ENCODE measurements at regions not wholly inside any gene's neighbourhood (a gene's known extent, or its start where the extent isn't known, plus 50 kb on each side); places are given as distances from the start of the nearest gene placed in this dataset.

- H3K4me3 ChIP-seq (ENCODE audit: control insufficient read depth in 2 of 3, extremely low read depth in 1 of 3, insufficient read depth in 2 of 3, low read depth in 1 of 3, low read length in 3 of 3) = no peak overlapping the region
- dilution Hi-C loops (cut with MboI; ENCODE audit: extremely low pct_ligation_motif_present, low sequenced_read_pairs) = loop anchor here (5.0 kb wide), 1 partner anchor 42 kb away; no protein-coding TSS in a partner anchor
- no peak for DNase-seq (ENCODE audit: low read depth, low spot score)
- H3K9ac ChIP-seq (ENCODE audit: control insufficient read depth, extremely low read depth, insufficient read depth, low read length) = no peak overlapping the region
- H2AFZ ChIP-seq (ENCODE audit: control insufficient read depth, low read length) = no peak overlapping the region
- H3K79me2 ChIP-seq (ENCODE audit: control insufficient read depth, insufficient read depth, low read length) = no peaks in the 10 kb centered on the region
- no peaks in the 10 kb centered on the region for H3K9me1 ChIP-seq (ENCODE audit: control insufficient read depth, extremely low read depth, insufficient read depth, low read length)
- H3K27ac ChIP-seq (ENCODE audit: control insufficient read depth, insufficient read depth, low read length) = no peak overlapping the region
- no peak for TF ChIP-seq EZH2 (IDR thresholded peaks at IDR 0.05; ENCODE audit: low read length)
- TF ChIP-seq CTCF (optimal IDR thresholded peaks at IDR 0.05 in 1 of 3, IDR thresholded peaks at IDR 0.05 in 1 of 3, conservative IDR thresholded peaks at IDR 0.05 in 1 of 3; ENCODE audit: extremely low read depth in 1 of 3, insufficient read depth in 2 of 3, low read length in 3 of 3) = no peak
- H4K20me1 ChIP-seq (ENCODE audit: control insufficient read depth, extremely low read depth, insufficient read depth, low read length) = no peaks in the 10 kb centered on the region
- no peaks in the 10 kb centered on the region for H3K9me3 ChIP-seq (ENCODE audit: control insufficient read depth, low read depth, low read length)
- no peaks in the 10 kb centered on the region for H3K4me1 ChIP-seq (ENCODE audit: control insufficient read depth, extremely low read depth, insufficient read depth, low read length)
- FAIRE-seq = no peak
- no peaks in the 10 kb centered on the region for H3K27me3 ChIP-seq (ENCODE audit: control insufficient read depth, extremely low read depth, insufficient read depth, low read length)
- no peaks in the 10 kb centered on the region for H3K36me3 ChIP-seq (ENCODE audit: control insufficient read depth in 2 of 2, extremely low read depth in 1 of 2, insufficient read depth in 2 of 2, low read length in 2 of 2)
- H3K4me2 ChIP-seq (ENCODE audit: control insufficient read depth, extremely low read depth, insufficient read depth, low read depth, low read length) = no peak overlapping the region
Observed at GRCh38 chr18:25950321-25950720, 140.1 kb downstream of the SS18 start.

GRCh38 chr18:25946540-25946939 is 143.9 kb downstream of the SS18 start:
- dilution Hi-C loops (cut with MboI; ENCODE audit: extremely low pct_ligation_motif_present, low sequenced_read_pairs) = no loop called here
- H4K20me1 ChIP-seq (ENCODE audit: control insufficient read depth, extremely low read depth, insufficient read depth, low read length) = no peaks in the 10 kb centered on the region
- H3K79me2 ChIP-seq (ENCODE audit: control insufficient read depth, insufficient read depth, low read length) = no peaks in the 10 kb centered on the region
- no peaks in the 10 kb centered on the region for H3K36me3 ChIP-seq (ENCODE audit: control insufficient read depth in 2 of 2, extremely low read depth in 1 of 2, insufficient read depth in 2 of 2, low read length in 2 of 2)
- no peaks in the 10 kb centered on the region for H3K4me1 ChIP-seq (ENCODE audit: control insufficient read depth, extremely low read depth, insufficient read depth, low read length)
- no peak overlapping the region for H3K9ac ChIP-seq (ENCODE audit: control insufficient read depth, extremely low read depth, insufficient read depth, low read length)
- no peak for TF ChIP-seq CTCF (optimal IDR thresholded peaks at IDR 0.05 in 1 of 3, IDR thresholded peaks at IDR 0.05 in 1 of 3, conservative IDR thresholded peaks at IDR 0.05 in 1 of 3; ENCODE audit: extremely low read depth in 1 of 3, insufficient read depth in 2 of 3, low read length in 3 of 3)
- no peak for TF ChIP-seq EZH2 (IDR thresholded peaks at IDR 0.05; ENCODE audit: low read length)
- H3K27ac ChIP-seq (ENCODE audit: control insufficient read depth, insufficient read depth, low read length) = no peak overlapping the region
- DNase-seq (ENCODE audit: low read depth, low spot score) = no peak
- no peaks in the 10 kb centered on the region for H3K27me3 ChIP-seq (ENCODE audit: control insufficient read depth, extremely low read depth, insufficient read depth, low read length)
- no peaks in the 10 kb centered on the region for H3K9me1 ChIP-seq (ENCODE audit: control insufficient read depth, extremely low read depth, insufficient read depth, low read length)
- no peaks in the 10 kb centered on the region for H3K9me3 ChIP-seq (ENCODE audit: control insufficient read depth, low read depth, low read length)
- H3K4me2 ChIP-seq (ENCODE audit: control insufficient read depth, extremely low read depth, insufficient read depth, low read depth, low read length) = no peak overlapping the region
- FAIRE-seq = no peak
- H3K4me3 ChIP-seq (ENCODE audit: control insufficient read depth in 2 of 3, extremely low read depth in 1 of 3, insufficient read depth in 2 of 3, low read depth in 1 of 3, low read length in 3 of 3) = no peak overlapping the region
- H2AFZ ChIP-seq (ENCODE audit: control insufficient read depth, low read length) = no peak overlapping the region

All from keratinocyte (primary cell).